ENCODE measurements at regions not wholly inside any gene's neighbourhood (a gene's known extent, or its start where the extent isn't known, plus 50 kb on each side); places are given as distances from the start of the nearest gene placed in this dataset.
"Not testable (repeated sequence)": the region's sequence is repeated elsewhere in the genome, so short reads cannot be mapped to it uniquely, and the experiment has no call there.

GRCh38 chr10:8173243-8173865 is 118.9 kb downstream of the GATA3 start:
- ATAC-seq: no peak
- DNase-seq: no peak

DNA sequence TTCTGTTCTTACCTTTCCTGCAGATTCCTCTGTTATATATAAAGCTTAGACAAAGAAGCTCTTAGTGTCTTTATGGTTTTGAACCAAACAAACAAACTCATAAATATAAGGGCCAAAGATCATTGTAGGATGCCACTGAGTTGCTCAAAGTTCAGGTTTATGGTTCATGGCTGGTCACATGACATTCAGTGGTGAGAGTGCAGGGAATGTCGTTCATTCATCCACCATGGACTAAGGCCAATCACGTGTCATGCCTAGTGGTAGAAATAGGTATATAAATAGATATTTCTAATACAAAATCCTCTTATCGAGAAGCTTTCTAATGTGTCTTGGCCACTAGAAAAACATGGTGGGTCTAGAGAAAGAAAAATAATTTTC is 119.4 kb downstream of the GATA3 start:
- no peak for ATAC-seq
- no peak for DNase-seq

GRCh38 chr10:8174762-8175161 is 120.3 kb downstream of the GATA3 start:
- no peak for ATAC-seq
- no peak for DNase-seq

GRCh38 chr10:8177526-8177925 is 123.0 kb downstream of the GATA3 start:
- DNase-seq: not testable (repeated sequence)

GRCh38 chr10:8179773-8180172 is 125.3 kb downstream of the GATA3 start:
- DNase-seq, ATAC-seq: not testable (repeated sequence)

More at GRCh38 chr10:8177526-8177925, 123.0 kb downstream of the GATA3 start:
- not testable (repeated sequence) for ATAC-seq

GRCh38 chr10:8180360-8181109 is 126.0 kb downstream of the GATA3 start:
- no peak for DNase-seq
- no peak for ATAC-seq

GRCh38 chr10:8181496-8182157 is 127.1 kb downstream of the GATA3 start:
- no peak for DNase-seq
- no peak for ATAC-seq

- no peak for DNase-seq
- ATAC-seq: no peak
These were observed 128.3 kb downstream of the GATA3 start for GRCh38 chr10:8182806-8183205.

DNA sequence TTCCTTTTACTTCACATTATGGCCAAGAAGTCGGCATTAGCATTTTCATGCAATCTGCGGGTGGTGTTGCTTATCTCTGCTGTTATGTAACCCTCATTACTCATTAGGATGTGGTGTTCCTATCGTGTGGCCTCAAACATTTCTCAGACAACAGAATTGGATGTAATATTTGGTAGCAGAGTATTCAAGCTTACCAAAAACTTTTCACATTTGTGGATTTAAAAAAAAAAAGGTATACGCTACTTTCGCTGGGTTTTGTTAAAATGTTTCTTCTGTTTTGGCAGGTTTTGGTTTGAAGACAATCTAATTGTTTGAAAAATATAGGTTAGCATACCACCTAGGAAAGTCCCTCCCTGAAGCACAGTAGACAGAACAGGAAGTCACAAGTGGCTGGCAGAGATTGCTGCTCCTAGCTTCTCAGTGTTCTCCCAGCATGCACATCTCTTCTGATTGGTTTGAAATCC is 128.8 kb downstream of the GATA3 start:
- peak; percentile 12 for DNase-seq
- ATAC-seq: peak; percentile 77

DNA sequence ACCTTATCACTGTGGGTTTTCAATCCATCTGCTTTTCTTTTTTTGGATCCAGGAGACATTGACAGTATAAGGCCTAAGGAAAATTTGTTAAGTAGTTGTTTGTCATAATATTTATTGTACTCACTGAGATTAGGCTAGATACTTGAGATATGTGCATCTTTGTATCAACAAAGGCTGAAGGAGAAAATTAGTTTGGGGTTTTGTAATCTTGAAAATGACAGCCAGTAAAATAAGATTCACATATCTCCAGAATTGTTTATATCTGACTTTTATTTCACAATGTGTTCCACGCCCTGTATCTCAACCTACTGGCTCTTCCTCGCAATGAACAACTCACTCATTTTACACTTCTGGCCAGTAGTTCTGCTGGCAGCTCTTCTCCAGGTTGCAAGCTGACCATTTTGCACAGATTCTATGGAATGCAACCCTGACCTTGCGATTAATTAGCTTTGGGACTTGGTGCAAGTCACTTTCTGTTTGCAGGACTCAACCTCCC is 132.7 kb downstream of the GATA3 start:
- no peak for DNase-seq
- no peak for ATAC-seq

DNA sequence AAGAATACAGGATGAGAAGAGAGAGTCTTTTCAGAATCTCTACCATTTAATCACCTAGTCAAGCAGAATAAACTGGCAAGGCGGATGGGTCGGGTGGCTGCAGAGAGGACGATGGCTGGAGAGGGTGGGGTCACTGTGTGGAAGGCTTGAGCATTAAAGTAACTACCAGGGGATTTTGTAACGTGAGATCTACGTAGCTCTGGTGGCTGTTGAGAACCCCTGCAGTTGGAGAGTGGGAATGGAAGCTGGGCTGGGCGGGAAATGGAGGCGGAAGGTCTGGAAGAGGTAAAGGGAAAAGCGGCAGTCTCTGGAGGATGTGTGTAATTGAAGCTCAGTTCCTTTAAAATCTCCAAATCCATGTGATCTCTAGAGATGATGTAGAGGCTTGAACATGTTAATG is 135.0 kb downstream of the GATA3 start:
- ATAC-seq: no peak
- DNase-seq: no peak

- DNase-seq (no peak), ATAC-seq (no peak)
These were observed 137.8 kb downstream of the GATA3 start for GRCh38 chr10:8192301-8192700.

GRCh38 chr10:8193546-8193945 is 139.1 kb downstream of the GATA3 start:
- ATAC-seq: no peak
- DNase-seq: no peak

- DNase-seq (no peak), ATAC-seq (no peak)
These were observed 139.6 kb downstream of the GATA3 start for GRCh38 chr10:8194050-8194449.

DNA sequence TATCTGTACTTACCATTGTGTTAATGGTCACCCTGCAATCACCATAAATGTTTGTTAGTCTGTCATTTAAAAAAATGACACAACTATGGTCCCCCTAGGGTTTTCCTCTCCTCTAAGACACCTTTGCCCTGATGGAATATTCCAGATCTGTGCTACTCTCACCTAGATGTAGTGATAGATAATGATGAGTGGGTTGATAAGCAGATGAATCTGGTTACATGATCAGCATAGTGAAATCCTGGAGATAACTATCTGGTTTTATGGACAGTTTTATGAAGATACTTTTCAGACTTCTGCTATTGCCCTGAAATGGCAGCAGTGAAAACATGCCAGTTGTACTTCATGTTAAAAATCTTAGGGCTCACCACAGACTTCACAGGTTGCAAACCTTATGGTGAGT is 152.4 kb downstream of the GATA3 start:
- no peak for DNase-seq
- ATAC-seq: no peak

- ATAC-seq (no peak), DNase-seq (no peak)
These were observed 157.1 kb downstream of the GATA3 start for GRCh38 chr10:8211631-8212030.

DNA sequence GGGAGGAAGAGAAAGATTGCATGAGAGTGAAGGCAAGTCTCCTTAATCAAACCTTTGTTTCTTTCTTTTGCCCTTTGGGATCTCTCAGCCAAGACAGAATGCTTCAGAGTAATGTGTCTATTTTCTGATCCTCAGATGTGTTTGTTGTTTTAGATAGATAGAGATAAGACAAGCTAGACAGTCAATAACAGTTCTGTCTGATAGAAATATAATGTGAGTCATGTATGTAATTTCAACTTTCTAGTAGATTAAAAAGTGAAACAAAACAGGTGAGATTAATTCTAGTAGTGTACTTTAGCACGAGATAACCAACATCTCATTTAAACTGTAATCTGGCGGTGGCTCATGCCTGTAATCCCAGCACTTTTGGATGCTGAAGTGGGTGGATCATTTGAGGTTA is 159.2 kb downstream of the GATA3 start:
- DNase-seq: no peak
- ATAC-seq: no peak

GRCh38 chr10:8214587-8214986 is 160.1 kb downstream of the GATA3 start:
- DNase-seq (no peak), ATAC-seq (no peak)

DNA sequence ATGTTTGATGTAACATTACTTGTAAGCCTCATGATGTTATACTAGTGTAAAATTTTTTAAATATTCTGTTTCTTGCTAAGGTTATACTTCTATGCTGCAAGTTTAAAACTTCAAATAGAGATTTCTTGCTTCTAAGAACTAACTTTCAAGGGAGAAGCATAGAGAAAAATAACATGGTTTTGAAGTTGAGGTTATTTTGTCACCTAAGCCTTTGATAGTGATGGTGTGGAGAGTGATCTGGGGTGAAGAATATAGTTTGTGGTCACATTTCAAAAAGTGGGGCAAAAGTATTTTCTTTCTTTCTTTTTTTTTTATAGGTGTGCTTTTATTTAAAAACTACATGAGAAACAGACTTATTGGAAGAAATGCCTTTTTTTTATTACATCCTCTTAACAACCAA is 162.4 kb downstream of the GATA3 start:
- ATAC-seq (no peak), DNase-seq (no peak)

DNA sequence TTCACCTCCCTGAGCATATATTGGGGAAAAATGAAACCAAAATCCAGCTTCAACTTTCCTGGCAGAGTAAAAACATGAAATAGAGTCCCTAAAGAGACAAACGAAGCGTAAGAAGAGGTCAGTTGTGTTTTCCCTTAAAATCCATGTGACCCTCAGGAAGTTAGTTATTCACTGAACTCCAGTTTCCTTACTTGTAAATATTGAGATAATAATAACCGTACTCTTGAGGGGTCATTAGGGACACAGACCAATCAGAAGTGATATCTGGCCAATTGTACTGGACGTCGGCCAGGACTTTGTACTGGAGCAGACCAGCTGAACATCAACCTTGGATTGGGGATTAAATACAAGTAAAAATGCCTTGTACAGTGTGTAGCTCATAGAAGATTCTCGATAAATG is 167.0 kb downstream of the GATA3 start:
- ATAC-seq (no peak), DNase-seq (no peak)

DNA sequence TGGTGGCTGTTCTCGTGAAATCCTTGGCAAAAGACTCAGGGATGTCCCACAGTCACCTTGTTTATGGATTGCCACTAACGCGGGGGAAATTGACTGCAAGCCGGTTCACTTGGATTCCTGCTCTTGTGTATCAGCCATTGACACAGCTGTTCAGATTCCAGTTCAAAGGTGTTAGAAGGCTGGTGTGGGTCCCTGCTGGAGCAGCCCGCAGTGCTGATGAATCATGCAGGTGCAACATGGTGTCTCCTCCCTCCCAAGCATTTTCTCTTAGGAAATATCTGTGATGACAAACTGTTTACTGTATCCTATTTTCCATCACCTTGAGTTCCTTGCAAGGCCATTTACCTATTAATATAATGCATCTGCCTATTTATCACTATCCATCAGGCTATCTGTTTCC is 170.1 kb downstream of the GATA3 start:
- DNase-seq (no peak), ATAC-seq (no peak)

- ATAC-seq: no peak
- no peak for DNase-seq
These were observed 170.7 kb downstream of the GATA3 start for GRCh38 chr10:8225187-8225586.

DNA sequence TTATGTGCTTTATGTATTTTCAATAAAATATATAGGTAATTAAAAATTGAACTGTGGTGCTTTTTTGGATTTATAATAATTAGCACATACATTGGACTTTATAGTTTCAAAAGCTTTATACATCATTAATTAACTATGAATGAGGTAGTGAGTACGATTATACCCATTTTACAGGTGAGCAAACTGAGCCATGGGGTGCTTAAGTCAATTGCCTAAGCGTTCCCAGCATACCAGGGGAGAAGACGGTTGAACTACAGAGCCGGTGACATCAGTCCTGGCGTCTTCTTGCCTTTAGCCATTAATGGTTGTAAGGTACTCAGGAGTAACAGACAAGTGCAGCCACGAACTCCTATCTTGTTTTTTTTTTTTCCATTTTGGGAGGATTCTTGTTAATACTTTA is 172.8 kb downstream of the GATA3 start:
- no peak for DNase-seq
- no peak for ATAC-seq

Measured in stimulated activated naive CD8-positive, alpha-beta T cell treated with anti-CD3 and anti-CD28 coated beads, Interleukin-15, Interleukin-2, amounts not matched to agents 100 U/mL and 50 U/mL, for 24 hours (primary cell).